Gastroesophageal sphincter (tissue), 4 donors: ENCODE measurements at regions not wholly inside any gene's neighbourhood (a gene's known extent, or its start where the extent isn't known, plus 50 kb on each side); places are given as distances from the start of the nearest gene placed in this dataset.
"Not testable (repeated sequence)": the region's sequence is repeated elsewhere in the genome, so short reads cannot be mapped to it uniquely, and the experiment has no call there.

Experiments
- ATAC-seq: fragments of 150-250 bp; one replicate; pipeline ENCODE4 v1.9.1; 2016; ENCODE audit warnings: mild to moderate bottlenecking, moderate library complexity
- H3K27ac ChIP-seq, 4 donors: fragments of 200-600 bp; sonication (generic) in 3 of 4; 1 replicate in 3 of 4; 2 replicates in 1 of 4; pipeline ENCODE4 v1.5.1; 2016 to 2019
- H3K27me3 ChIP-seq: fragments of 200-600 bp; sonication (generic); one replicate; pipeline ENCODE4 v1.5.1; 2019
- H3K36me3 ChIP-seq, 2 donors: fragments of 200-600 bp; sonication (generic); one replicate each; pipeline ENCODE4 v1.5.1; 2019; ENCODE audit warnings: control low read depth in 1 of 2
- H3K4me1 ChIP-seq, 3 donors: fragments of 200-600 bp; sonication (generic); 1 replicate in 2 of 3; 2 replicates in 1 of 3; pipeline ENCODE4 v1.5.1; 2016 to 2019; ENCODE audit warnings: control low read depth in 2 of 3
- H3K4me3 ChIP-seq, 2 donors: fragments of 200-600 bp; sonication (generic); one replicate each; pipeline ENCODE4 v1.5.1; 2019; ENCODE audit warnings: mild to moderate bottlenecking in 1 of 2, moderate library complexity in 1 of 2
- H3K9me3 ChIP-seq, 3 donors: fragments of 200-600 bp; sonication (generic); one replicate each; pipeline ENCODE4 v1.5.1; 2017 to 2019; ENCODE audit warnings: control low read depth in 2 of 3
- EP300 ChIP-seq: sonication (generic); formaldehyde crosslinking; IDR thresholded peaks from one replicate; pipeline ENCODE4 v1.6.1; 2017; ENCODE audit warnings: antibody characterized with exemption, mild to moderate bottlenecking
- POLR2A ChIP-seq, 2 donors: fragments of 450-650 bp; IDR thresholded peaks; one replicate each; pipeline ENCODE4 v1.6.1; 2017; ENCODE audit warnings: antibody characterized with exemption in 2 of 2, mild to moderate bottlenecking in 2 of 2, moderate library complexity in 1 of 2
- POLR2AphosphoS5 ChIP-seq: sonication (generic); formaldehyde crosslinking; IDR thresholded peaks from one replicate; pipeline ENCODE4 v1.6.1; 2017; ENCODE audit warnings: antibody characterized with exemption
- WGBS, 2 donors: methylation state at CpG; one replicate each; pipeline ENCODE4 v1.1.5; 2018; ENCODE audit warnings: low coverage in 1 of 2; 5-methylcytosine and 5-hydroxymethylcytosine counted together
- TF ChIP-seq, protein P1 (sequence below), 4 experiments: fragments of 200-600 bp in 2 of 4; fragments of 450-650 bp in 2 of 4; sonication (generic) in 1 of 4; IDR thresholded peaks; one replicate each; pipeline ENCODE4 v1.5.1; 2017 to 2019; ENCODE audit warnings: antibody characterized with exemption in 4 of 4, mild to moderate bottlenecking in 2 of 4, moderate library complexity in 2 of 4

DNA sequence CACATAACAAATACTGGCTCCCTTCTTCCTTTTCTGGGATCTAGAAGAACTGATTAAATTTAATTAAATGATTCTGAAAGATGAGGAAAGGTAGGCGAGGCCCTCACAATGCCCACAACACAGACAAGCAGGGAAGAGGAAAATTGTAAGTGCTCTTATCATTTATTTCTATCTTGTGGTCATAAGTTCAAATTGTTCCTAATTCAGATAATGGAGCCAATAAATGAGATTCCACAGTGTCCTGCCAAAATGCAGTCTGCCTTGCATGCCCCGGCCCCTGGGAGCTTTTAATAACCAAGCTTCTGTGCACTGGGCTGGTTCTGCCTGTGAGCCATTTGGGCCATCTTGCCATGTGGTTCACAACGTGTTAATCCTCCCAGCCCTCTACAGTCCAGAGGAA, 97.0 kb downstream of the CMC2 start:
- 54 to 67% methylated on average over 2 of the region's 3 CpGs for WGBS, 2 donors
- H3K36me3 ChIP-seq: no peaks in the 10 kb centered on the region
- TF ChIP-seq POLR2A (IDR thresholded peaks at IDR 0.05) (no peak), EP300 (no peak), POLR2AphosphoS5 (no peak)
- TF ChIP-seq, protein P1, sequence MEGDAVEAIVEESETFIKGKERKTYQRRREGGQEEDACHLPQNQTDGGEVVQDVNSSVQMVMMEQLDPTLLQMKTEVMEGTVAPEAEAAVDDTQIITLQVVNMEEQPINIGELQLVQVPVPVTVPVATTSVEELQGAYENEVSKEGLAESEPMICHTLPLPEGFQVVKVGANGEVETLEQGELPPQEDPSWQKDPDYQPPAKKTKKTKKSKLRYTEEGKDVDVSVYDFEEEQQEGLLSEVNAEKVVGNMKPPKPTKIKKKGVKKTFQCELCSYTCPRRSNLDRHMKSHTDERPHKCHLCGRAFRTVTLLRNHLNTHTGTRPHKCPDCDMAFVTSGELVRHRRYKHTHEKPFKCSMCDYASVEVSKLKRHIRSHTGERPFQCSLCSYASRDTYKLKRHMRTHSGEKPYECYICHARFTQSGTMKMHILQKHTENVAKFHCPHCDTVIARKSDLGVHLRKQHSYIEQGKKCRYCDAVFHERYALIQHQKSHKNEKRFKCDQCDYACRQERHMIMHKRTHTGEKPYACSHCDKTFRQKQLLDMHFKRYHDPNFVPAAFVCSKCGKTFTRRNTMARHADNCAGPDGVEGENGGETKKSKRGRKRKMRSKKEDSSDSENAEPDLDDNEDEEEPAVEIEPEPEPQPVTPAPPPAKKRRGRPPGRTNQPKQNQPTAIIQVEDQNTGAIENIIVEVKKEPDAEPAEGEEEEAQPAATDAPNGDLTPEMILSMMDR (IDR thresholded peaks at IDR 0.05): no peak
- H3K9me3 ChIP-seq: peaks cover 0 to 11% (median 0%) of the 10 kb centered on the region in 3 donors
- no peaks in the 10 kb centered on the region for H3K4me1 ChIP-seq
- no peak overlapping the region for H3K27ac ChIP-seq
- no peak overlapping the region for H3K4me3 ChIP-seq
- H3K27me3 ChIP-seq: no peaks in the 10 kb centered on the region
- no peak for ATAC-seq

DNA sequence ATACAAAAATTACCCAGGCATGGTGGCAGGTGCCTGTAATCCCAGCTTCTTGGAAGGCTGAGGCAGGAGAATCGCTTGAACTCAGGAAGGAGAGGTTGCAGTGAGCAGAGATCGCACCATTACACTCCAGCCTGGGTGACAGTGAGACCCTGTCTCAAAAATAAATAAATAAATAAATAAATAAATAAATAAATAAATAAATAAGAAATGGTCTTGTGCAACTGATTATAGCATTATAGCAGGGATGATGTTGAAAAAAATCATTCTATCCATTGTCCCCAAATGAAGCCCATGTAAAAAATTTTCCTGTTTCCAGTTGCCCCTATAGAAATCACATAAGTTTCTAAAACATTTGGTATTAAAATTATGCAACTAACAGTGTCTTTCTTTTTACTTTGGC, 100.5 kb downstream of the CMC2 start:
- H3K36me3 ChIP-seq, H3K4me3 ChIP-seq, H3K4me1 ChIP-seq, ATAC-seq, H3K9me3 ChIP-seq, H3K27ac ChIP-seq, H3K27me3 ChIP-seq: not testable (repeated sequence)
- WGBS, 2 donors: 93% methylated on average over 2 of the region's 2 CpGs; no CpG with 5 or more reads in 1 of the 2 donors

DNA sequence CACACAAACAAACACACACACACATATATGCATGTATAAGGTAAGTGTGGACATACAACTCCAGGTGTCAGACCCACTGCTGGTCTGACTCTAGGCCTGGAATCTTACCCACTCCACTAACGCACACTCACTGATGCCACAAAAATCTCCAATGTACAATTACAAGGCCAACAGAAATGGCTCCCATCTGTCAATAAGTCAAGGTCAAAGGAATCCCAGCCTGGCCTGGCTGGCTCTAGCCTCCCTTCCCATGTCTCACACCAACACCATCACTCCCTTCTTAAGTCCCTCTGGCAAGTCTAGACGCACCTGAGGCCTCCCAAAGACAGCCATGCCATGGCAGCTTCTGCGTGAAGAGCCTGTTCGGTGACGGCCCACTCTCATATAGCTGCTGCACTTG, 99.2 kb upstream of the CDYL2 start:
- H3K27ac ChIP-seq: no peak overlapping the region
- no peak for ATAC-seq
- H3K4me1 ChIP-seq: peaks cover 0 to 10% (median 7%) of the 10 kb centered on the region in 3 donors
- TF ChIP-seq POLR2AphosphoS5 (no peak), EP300 (no peak), POLR2A (IDR thresholded peaks at IDR 0.05) (no peak)
- TF ChIP-seq, protein P1 (IDR thresholded peaks at IDR 0.05): no peak
- H3K4me3 ChIP-seq: no peak overlapping the region
- no peaks in the 10 kb centered on the region for H3K9me3 ChIP-seq
- no peaks in the 10 kb centered on the region for H3K36me3 ChIP-seq
- 86 to 96% methylated on average over 1 to 5 of the region's 5 CpGs for WGBS, 2 donors
- no peaks in the 10 kb centered on the region for H3K27me3 ChIP-seq

DNA sequence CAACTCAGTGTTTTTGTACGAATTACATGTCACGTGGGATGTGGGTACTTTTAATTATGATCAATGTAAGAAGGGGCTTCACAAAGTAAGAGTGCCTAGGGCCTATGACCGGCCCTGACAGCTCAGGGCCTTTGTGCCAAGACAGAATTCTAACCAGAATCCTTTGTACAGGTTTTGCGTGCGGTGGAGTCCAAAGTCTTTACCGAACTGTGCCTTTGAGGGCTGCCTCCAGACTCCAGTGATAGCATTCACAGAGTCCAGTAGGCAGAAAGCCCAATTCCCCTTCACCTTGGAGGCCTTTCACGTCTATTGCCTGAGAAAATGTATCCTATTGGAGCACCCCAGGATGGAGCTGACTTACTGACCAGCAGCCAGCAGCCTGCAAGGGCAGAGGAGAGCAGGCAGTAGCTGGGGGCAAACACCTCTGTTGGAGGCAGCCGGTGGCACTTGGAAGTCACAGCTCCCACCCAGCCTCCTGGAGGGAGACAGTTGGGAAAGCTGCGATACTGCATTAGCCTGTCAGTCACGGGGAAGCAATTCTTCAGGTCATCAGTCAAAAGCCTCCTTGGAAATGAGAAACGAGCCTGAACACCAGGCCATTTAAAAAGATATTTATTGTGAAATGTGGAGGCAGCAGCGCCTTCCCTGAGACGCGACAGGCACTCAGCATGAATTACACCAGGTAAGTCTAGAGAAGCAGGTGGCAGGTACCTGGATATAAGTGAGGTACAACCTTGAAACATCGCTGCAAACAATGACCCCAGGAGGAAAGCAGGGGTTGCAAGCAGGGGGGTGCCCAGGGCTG, 98.1 kb upstream of the CDYL2 start:
- Histone ChIP-seq H3K4me1 (peaks cover 0 to 10% (median 7%) of the 10 kb centered on the region in 3 donors), H3K27ac (no peak overlapping the region)
- no peak for ATAC-seq

DNA sequence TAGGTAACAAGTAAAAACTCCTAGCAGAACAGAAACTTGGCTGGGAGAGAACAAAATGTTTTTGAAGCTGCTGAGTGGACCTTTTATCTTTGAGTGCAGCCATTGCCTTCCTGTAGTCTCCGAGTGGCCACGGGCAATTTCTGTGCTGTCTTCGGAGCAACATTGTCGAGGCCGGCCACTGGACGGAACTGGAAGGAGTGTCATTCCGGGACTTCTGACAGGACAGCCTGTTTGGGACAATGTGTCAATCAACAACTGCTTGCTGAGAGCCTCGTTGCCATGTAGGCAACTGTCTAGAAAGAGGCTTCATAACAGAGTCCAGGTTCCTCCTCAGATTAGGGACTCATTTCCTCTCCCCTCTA, 96.2 kb upstream of the CDYL2 start:
- Histone ChIP-seq H3K36me3 (no peaks in the 10 kb centered on the region), H3K9me3 (no peaks in the 10 kb centered on the region), H3K4me3 (no peak overlapping the region), H3K27ac (peak overlapping the region in 1 of 4 donors; percentile 57), H3K27me3 (no peaks in the 10 kb centered on the region), H3K4me1 (peaks cover 0 to 10% (median 7%) of the 10 kb centered on the region in 3 donors)
- no peak for TF ChIP-seq EP300
- TF ChIP-seq POLR2A (IDR thresholded peaks at IDR 0.05): no peak
- no peak for TF ChIP-seq POLR2AphosphoS5
- TF ChIP-seq, protein P1 (IDR thresholded peaks at IDR 0.05): no peak
- no peak for ATAC-seq
- 67 to 82% methylated on average over 3 of the region's 8 CpGs for WGBS, 2 donors

More for the DNA sequence above, 98.1 kb upstream of the CDYL2 start:
- no peak overlapping the region for H3K4me3 ChIP-seq
- 80 to 83% methylated on average over 8 to 11 of the region's 15 CpGs for WGBS, 2 donors
- H3K9me3 ChIP-seq: no peaks in the 10 kb centered on the region
- no peaks in the 10 kb centered on the region for H3K36me3 ChIP-seq
- TF ChIP-seq POLR2AphosphoS5 (no peak), EP300 (no peak), POLR2A (IDR thresholded peaks at IDR 0.05) (no peak)
- TF ChIP-seq, protein P1 (IDR thresholded peaks at IDR 0.05): no peak
- H3K27me3 ChIP-seq: no peaks in the 10 kb centered on the region
